HL-60/S4 treated with phorbol 12-myristate 13-acetate at 8.2 ng/mL for 4 days and 3 days (cell line): ENCODE measurements at regions not wholly inside any gene's neighbourhood (a gene's known extent, or its start where the extent isn't known, plus 50 kb on each side); places are given as distances from the start of the nearest gene placed in this dataset.

Experiments
- in situ Hi-C: fragments of 300-500 bp; cut with MboI; formaldehyde crosslinking; loops from 2 replicates; pipeline ENCODE4 v1.15.0; 2022; ENCODE audit warnings: low sequenced_read_pairs

DNA sequence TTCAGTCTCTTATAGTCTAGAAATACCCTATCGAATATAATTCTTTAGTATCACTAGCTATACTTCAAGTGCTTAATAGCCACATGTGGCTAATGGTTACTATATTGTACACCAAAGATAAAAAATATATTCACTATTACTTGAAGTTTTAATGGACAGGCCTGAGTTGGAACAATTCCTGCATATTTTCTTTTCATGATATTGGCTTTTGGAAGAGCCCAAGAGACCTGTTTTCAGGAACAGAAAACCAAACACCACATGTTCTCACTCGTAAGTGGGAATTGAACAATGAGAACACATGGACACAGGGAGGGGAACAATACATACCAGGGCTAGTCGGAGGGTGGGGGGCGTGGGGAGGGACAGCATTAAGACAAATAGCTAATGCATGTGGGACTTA lies 334.4 kb upstream of the TRIB2 start:
- in situ Hi-C loops: no loop called here

DNA sequence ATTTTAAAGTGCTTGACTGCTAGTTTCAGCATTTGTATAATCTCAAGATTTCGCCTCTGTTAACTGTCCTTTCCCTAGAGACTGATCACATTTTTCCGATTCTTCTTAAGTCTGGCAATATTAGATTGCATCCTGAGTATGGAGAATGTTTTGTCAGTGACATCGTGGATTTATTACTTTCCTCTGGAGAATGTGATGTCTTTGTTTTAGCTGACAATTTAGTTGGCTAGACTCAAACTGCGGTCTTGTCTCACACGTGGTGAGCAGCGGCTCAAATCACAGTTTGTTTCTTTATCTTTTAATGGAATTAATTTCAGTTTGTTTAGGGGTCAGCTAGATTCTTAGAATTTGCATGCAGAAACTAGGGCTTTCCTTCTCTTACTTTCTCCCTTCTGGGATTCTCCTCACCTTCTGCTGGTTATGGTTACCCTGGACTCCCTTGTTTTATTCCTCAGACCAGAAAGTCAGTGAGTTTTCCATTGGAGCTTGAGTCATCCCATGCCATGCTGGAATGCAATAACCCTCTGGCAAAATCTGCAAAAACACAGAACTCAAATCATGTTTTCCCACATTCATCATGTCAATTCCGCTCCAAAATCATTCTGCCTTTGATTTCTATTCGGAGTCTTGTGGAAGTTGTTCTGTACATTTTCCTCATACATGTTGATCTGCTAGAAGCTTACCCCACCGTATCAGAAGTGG lies 327.2 kb upstream of the TRIB2 start:
- in situ Hi-C loops: no loop called here

DNA sequence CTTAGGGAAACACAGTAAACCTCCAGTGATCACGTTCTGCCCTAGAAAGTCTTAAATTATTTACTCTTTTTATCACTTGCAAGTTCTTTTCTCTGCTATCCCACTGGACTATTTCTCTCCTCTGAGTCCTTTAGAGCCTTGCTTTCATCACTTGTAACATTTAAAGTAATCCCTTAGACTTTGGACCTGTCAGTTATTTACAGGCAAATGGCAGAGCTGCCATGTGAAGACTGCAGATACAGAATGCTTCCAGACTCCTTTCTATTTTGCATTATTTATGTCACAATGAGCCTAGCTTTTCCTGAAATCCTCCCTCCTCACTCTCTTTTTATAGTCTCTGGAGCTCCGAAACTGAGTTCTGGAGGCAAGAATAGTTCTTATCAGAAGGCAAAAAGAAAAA lies 325.6 kb upstream of the TRIB2 start:
- in situ Hi-C loops: no loop called here

GRCh38 chr2:12396699-12397098 lies 320.0 kb upstream of the TRIB2 start:
- in situ Hi-C loops: no loop called here

- in situ Hi-C loops: no loop called here
Measured at GRCh38 chr2:12397854-12398253, 318.9 kb upstream of the TRIB2 start.

GRCh38 chr2:12399240-12399639 lies 317.5 kb upstream of the TRIB2 start:
- in situ Hi-C loops: no loop called here

DNA sequence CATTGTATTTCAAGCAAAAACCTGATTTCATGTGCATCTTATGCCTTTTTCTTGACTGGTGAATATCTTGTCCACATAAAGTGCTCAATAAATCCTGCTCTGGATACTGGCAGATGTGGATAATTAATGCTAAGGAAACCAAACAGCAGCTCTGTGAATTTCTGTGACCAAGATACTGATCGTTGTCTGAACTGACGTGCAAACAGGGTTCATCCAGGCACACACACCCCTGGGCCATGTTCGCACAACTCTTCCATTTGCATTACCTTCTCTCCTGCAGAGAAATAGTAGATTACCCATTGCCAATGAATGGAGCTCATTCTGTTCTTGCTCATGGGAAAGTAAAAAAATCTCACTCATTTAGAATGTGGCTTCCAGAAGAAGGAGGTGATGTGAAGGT lies 316.2 kb upstream of the TRIB2 start:
- in situ Hi-C loops: loop anchor here (25.0 kb wide), 1 partner anchor 563 kb away; no protein-coding TSS in a partner anchor

GRCh38 chr2:12402440-12403139 lies 314.1 kb upstream of the TRIB2 start:
- in situ Hi-C loops: loop anchor here (25.0 kb wide), 1 partner anchor 565 kb away; no protein-coding TSS in a partner anchor

- in situ Hi-C loops: loop anchor here (25.0 kb wide), 1 partner anchor 567 kb away; no protein-coding TSS in a partner anchor
Measured at GRCh38 chr2:12404497-12404896, 312.2 kb upstream of the TRIB2 start.

DNA sequence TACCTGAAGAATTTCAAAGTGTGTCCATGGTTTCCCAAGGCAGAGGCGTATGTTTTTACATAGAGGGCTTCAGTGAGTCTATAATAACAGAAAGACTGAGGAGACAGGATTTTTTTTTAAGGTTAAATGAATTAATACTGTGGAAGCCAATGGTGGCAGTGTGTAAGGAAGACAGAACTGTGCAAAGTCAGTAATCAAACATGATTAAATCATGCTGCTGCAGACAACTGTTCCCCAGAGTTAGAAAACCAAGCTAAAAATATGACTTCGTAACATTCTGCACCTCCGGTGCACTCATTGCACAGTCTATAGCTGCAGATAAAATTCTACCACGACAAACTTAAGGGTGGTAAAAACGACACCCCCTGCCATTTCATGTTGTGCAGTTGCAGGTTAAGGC lies 309.6 kb upstream of the TRIB2 start:
- in situ Hi-C loops: loop anchor here (25.0 kb wide), 1 partner anchor 570 kb away; no protein-coding TSS in a partner anchor

DNA sequence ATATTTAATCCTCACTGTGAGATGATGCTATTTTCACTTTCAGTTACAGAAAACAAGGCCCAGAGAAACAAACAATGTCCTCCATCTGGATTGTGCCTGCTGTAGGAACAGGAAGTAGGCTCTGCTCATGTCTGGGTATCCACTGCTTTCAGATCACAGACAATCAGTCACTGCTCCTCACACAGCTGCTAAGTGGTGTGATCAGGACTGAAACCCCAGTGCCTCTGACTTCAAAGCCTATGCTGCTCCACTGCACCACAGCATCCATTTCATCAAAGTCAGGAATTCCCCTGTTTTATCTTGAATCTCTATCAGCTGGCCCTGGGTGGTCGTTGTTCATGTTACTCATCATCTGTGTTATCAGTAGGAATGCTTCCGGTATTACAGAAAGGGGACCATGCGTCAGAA lies 303.8 kb upstream of the TRIB2 start:
- in situ Hi-C loops: loop anchor here (25.0 kb wide), 1 partner anchor 576 kb away; no protein-coding TSS in a partner anchor

- in situ Hi-C loops: loop anchor here (25.0 kb wide), 1 partner anchor 578 kb away; no protein-coding TSS in a partner anchor
Measured at GRCh38 chr2:12415536-12415935, 301.2 kb upstream of the TRIB2 start.

- in situ Hi-C loops: loop anchor here (25.0 kb wide), 1 partner anchor 579 kb away; no protein-coding TSS in a partner anchor
Measured at GRCh38 chr2:12416600-12416999, 300.1 kb upstream of the TRIB2 start.

DNA sequence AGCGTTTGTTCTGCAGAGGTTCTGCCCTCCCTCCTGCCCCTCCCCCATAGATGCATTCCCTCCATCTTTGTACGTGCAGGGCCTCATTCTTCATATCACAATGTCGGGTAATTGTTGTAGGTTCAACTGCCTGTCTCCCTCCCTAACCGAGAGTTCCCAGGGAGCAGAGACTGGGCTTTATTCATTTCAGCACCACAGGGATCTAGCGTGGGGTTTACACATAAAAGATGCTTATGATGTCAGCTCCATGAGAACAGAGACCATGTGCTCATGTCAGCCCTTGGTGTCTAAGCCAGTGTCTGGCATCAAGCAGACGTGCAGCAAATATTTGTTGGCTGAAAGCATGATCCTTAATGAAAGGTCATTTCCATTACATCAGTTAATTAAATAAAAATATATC lies 298.9 kb upstream of the TRIB2 start:
- in situ Hi-C loops: loop anchor here (25.0 kb wide), 1 partner anchor 580 kb away; no protein-coding TSS in a partner anchor

- in situ Hi-C loops: loop anchor here (25.0 kb wide), 1 partner anchor 583 kb away; no protein-coding TSS in a partner anchor
Measured at GRCh38 chr2:12419803-12420202, 296.9 kb upstream of the TRIB2 start.

GRCh38 chr2:12421046-12421445 lies 295.7 kb upstream of the TRIB2 start:
- in situ Hi-C loops: loop anchor here (25.0 kb wide), 1 partner anchor 584 kb away; no protein-coding TSS in a partner anchor

- in situ Hi-C loops: loop anchor here (25.0 kb wide), 1 partner anchor 587 kb away; no protein-coding TSS in a partner anchor
Measured at GRCh38 chr2:12424219-12424618, 292.5 kb upstream of the TRIB2 start.

GRCh38 chr2:12424809-12425208 lies 291.9 kb upstream of the TRIB2 start:
- in situ Hi-C loops: loop anchor here (25.0 kb wide), 1 partner anchor 588 kb away; no protein-coding TSS in a partner anchor

GRCh38 chr2:12428324-12428723 lies 288.4 kb upstream of the TRIB2 start:
- in situ Hi-C loops: no loop called here

GRCh38 chr2:12428786-12429185 lies 287.9 kb upstream of the TRIB2 start:
- in situ Hi-C loops: no loop called here

DNA sequence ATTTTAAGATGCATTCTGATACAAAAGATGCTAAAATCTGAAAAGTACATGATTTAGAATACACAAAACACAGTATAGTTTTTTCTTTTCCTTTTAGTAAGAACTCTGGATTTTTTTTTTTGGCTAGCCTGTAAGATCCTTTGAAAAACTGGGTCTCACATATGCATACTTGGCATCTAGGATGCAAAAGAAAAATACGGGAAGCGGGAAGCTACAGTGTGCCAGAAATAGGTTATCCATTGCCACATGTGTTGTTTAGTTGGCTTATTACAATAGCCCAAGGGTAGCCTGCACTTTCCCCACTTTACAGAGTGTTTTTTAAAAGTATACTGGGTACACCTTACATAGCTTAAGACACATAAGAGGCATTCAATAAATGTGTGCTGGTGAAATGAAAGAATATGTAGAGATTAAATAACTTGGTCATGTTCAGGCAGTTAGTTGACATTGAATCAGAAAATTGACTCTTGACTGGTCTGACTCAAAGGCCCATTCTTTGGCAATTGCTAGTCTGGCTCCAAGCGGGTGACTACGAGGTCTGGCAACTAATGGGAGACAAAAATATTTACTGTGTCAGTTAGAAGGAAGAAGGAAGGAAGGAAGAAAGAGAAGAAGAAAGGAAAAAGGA lies 286.8 kb upstream of the TRIB2 start:
- in situ Hi-C loops: no loop called here
